K562 (cell line): ENCODE measurements at regions not wholly inside any gene's neighbourhood (a gene's known extent, or its start where the extent isn't known, plus 50 kb on each side); places are given as distances from the start of the nearest gene placed in this dataset.

ENCODE experiments used
- ATAC-seq: fragments of 200-7000 bp; cut with Tn5 transposase; 3 replicates; pipeline ENCODE4 v1.9.1; 2020; ENCODE audit warnings: moderate library complexity
- BruUV-seq: library from RNA; stranded (reverse); fragments of 400-500 nt; replicated peaks from 2 replicates; lab custom pipeline; 2021; lab: Mats Ljungman, UMichigan
- CTCF ChIA-PET: fragments of 300-600 bp; formaldehyde crosslinking; extraction: SDS; loops from one replicate; lab custom pipeline; 2021; ENCODE audit warnings: low intra/inter-chr PET ratio; lab: Yijun Ruan, JAX
- POLR2A ChIA-PET: fragments of 300-600, 350-650 bp; sonication (Branson Sonifier 250); formaldehyde crosslinking; extraction: SDS; loops from one replicate; lab custom pipeline; 2021; ENCODE audit warnings: antibody characterized with exemption, inconsistent platforms; lab: Yijun Ruan, JAX
- DNase-seq, 4 experiments: peaks; one replicate each; pipeline versions ENCODE4 v3.0.0 to v3.0.0-alpha.2; 2011 to 2018; ENCODE audit warnings: low spot score in 3 of 4, mixed read lengths in 3 of 4; ENCODE audit errors: extremely low read depth in 1 of 4
- FAIRE-seq: peaks from 2 replicates; lab custom pipeline; 2011; peaks lifted over from hg19 to GRCh38; lab: Jason Lieb, UNC
- H2AFZ ChIP-seq: 2 replicates; pipeline ENCODE4 v1.6.0; 2011; ENCODE audit warnings: low read depth, low read length, control low read depth, inconsistent platforms
- H3K27ac ChIP-seq: fragments of 200-600 bp; 3 replicates; pipeline ENCODE4 v1.8.0; 2011; ENCODE audit warnings: low read depth, mild to moderate bottlenecking, control low read depth, inconsistent platforms, low read length, moderate library complexity, mixed read lengths; ENCODE audit errors: extremely low read depth
- H3K27me3 ChIP-seq, 2 experiments: fragments of 300-600 bp in 1 of 2; 2 replicates in 1 of 2; 3 replicates in 1 of 2; pipeline versions ENCODE4 v1.6.0 to v1.8.0; 2011; ENCODE audit warnings: inconsistent platforms in 2 of 2, low read length in 2 of 2, mild to moderate bottlenecking in 1 of 2, mixed read lengths in 1 of 2, moderate library complexity in 1 of 2; ENCODE audit not compliant: control insufficient read depth in 2 of 2, insufficient read depth in 2 of 2
- H3K36me3 ChIP-seq: fragments of 300-600 bp; 3 replicates; pipeline ENCODE4 v1.8.0; 2011; ENCODE audit warnings: mild to moderate bottlenecking, low read length, inconsistent platforms; ENCODE audit not compliant: control insufficient read depth, insufficient read depth
- H3K4me1 ChIP-seq, 2 experiments: fragments of 200-600 bp in 1 of 2; replicated peaks in 1 of 2; 2 replicates in 1 of 2; 3 replicates in 1 of 2; pipeline versions ENCODE4 v1.5.1 to v1.8.0; 2011; ENCODE audit warnings: inconsistent platforms in 2 of 2, low read length in 2 of 2, mild to moderate bottlenecking in 1 of 2, mixed read lengths in 1 of 2, moderate library complexity in 1 of 2; ENCODE audit not compliant: control insufficient read depth in 2 of 2, insufficient read depth in 2 of 2
- H3K4me2 ChIP-seq: 2 replicates; pipeline ENCODE4 v1.6.1; 2011; ENCODE audit warnings: low read length, control low read depth, inconsistent platforms, mixed read lengths; ENCODE audit not compliant: insufficient read depth
- H3K4me3 ChIP-seq: fragments of 200-600 bp; sonication (generic), shearing (Covaris generic); 2 replicates; pipeline ENCODE4 v1.5.1; 2016; ENCODE audit warnings: control low read depth, inconsistent platforms
- H3K79me2 ChIP-seq: fragments of 200-600 bp; 3 replicates; pipeline ENCODE4 v1.8.0; 2011; ENCODE audit warnings: low read length, inconsistent platforms; ENCODE audit not compliant: control insufficient read depth, insufficient read depth
- H3K9ac ChIP-seq, 2 experiments: 2 replicates each; pipeline versions ENCODE4 v1.6.0 to v1.6.1; 2011; ENCODE audit warnings: low read depth in 2 of 2, low read length in 2 of 2, control low read depth in 1 of 2, inconsistent platforms in 1 of 2, mild to moderate bottlenecking in 1 of 2, mixed read lengths in 1 of 2; ENCODE audit not compliant: insufficient read depth in 1 of 2
- H3K9me1 ChIP-seq: one replicate; pipeline ENCODE4 v1.6.0; 2011; ENCODE audit warnings: inconsistent platforms, mild to moderate bottlenecking, low read length, moderate library complexity; ENCODE audit not compliant: control insufficient read depth, insufficient read depth
- H3K9me3 ChIP-seq: replicated peaks from 2 replicates; pipeline ENCODE4 v1.5.1; 2011; ENCODE audit warnings: low read depth, low read length, inconsistent platforms; ENCODE audit not compliant: control insufficient read depth, insufficient read depth
- H4K20me1 ChIP-seq: replicated peaks from 2 replicates; pipeline ENCODE4 v1.6.1; 2011; ENCODE audit warnings: low read length, inconsistent platforms, mixed read lengths; ENCODE audit not compliant: control insufficient read depth, insufficient read depth
- ARHGAP35 ChIP-seq: fragments of 450-650 bp; IDR thresholded peaks from 2 replicates; pipeline ENCODE4 v1.6.1; 2018; ENCODE audit not compliant: partially characterized antibody
- ETV5 ChIP-seq: sonication (generic); formaldehyde crosslinking; IDR thresholded peaks from 2 replicates; pipeline ENCODE4 v1.4.0; 2020; ENCODE audit warnings: low read depth, mild to moderate bottlenecking, missing genetic modification reagents
- MCM7 ChIP-seq, 2 experiments: fragments of 450-650 bp; IDR thresholded peaks; 2 replicates each; pipeline ENCODE4 v1.6.1; 2016 to 2018
- POLR3G ChIP-seq: IDR thresholded peaks from 2 replicates; pipeline ENCODE4 v1.6.1; 2011; ENCODE audit not compliant: insufficient read length, insufficient replicate concordance; ENCODE audit errors: extremely low read depth
- RBM14 ChIP-seq: fragments of 200-400 bp; formaldehyde crosslinking; IDR thresholded peaks from 2 replicates; pipeline ENCODE4 v1.6.1; 2018; ENCODE audit warnings: low read depth, mild to moderate bottlenecking, low read length, moderate library complexity, borderline replicate concordance; ENCODE audit not compliant: insufficient read depth
- RBM25 ChIP-seq: fragments of 200-400 bp; formaldehyde crosslinking; IDR thresholded peaks from 2 replicates; pipeline ENCODE4 v1.6.1; 2018; ENCODE audit warnings: low read length, low read depth, moderate library complexity; ENCODE audit not compliant: severe bottlenecking
- ZNF717 ChIP-seq: fragments of 250-450 bp; sonication (Bioruptor Pico); IDR thresholded peaks from 2 replicates; pipeline ENCODE4 v1.5.0; 2021
- WGBS: fragments of 100-300 bp; shearing (Covaris generic); methylation state at CpG from one replicate; pipeline ENCODE4 v1.1.6; 2016; ENCODE audit warnings: low coverage, mixed read lengths; ENCODE audit not compliant: insufficient coverage; ENCODE audit errors: missing lambda C conversion rate; 5-methylcytosine and 5-hydroxymethylcytosine counted together
- in situ Hi-C: fragments of 300-500 bp; cut with MboI; formaldehyde crosslinking; loops from 4 replicates; pipeline ENCODE4 v1.15.0; 2018; ENCODE audit warnings: inconsistent platforms, mixed read lengths
- intact Hi-C: fragments of 100-400 bp; cut with micrococcal nuclease; formaldehyde crosslinking; loops from 2 replicates; pipeline ENCODE4 v1.14.2; 2022
- TF ChIP-seq, protein P1 (sequence below): sonication (generic); formaldehyde crosslinking; IDR thresholded peaks from 2 replicates; pipeline ENCODE4 v1.8.1; 2023; ENCODE audit warnings: mild to moderate bottlenecking, missing genetic modification reagents
- TF ChIP-seq, protein P2 (sequence below): sonication (generic); formaldehyde crosslinking; IDR thresholded peaks from 2 replicates; pipeline ENCODE4 v1.8.1; 2022; ENCODE audit warnings: missing genetic modification reagents

DNA sequence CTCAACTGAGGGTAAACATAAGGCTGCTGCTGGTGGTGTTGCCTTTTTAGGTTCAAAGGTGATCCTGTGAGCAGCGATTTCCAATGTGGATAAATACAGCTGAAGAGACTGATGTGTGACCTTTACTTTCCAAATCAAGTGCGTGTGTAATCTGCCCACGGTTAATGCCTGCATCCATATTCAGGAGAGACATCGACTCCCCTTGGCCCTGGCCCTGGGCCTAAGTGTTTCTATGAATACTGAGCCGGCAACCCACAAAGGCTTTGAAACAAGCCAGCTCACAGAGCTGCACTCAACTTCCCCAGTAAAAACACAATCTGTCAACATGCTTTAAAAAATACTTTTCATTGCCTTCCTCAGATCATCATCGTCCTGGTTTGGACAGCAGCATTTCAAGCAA lies 1026.6 kb downstream of the TMEM182 start:
- in situ Hi-C loops (no loop called here), intact Hi-C loops (no loop called here)
- Histone ChIP-seq H3K36me3 (no peaks in the 10 kb centered on the region), H3K4me1 (no peaks in the 10 kb centered on the region), H3K9ac (no peak overlapping the region), H2AFZ (no peak overlapping the region), H3K79me2 (no peaks in the 10 kb centered on the region), H3K4me3 (no peak overlapping the region), H3K27ac (no peak overlapping the region), H4K20me1 (no peaks in the 10 kb centered on the region), H3K4me2 (no peak overlapping the region), H3K9me3 (no peaks in the 10 kb centered on the region), H3K27me3 (no peaks in the 10 kb centered on the region), H3K9me1 (no peaks in the 10 kb centered on the region)
- TF ChIP-seq ETV5 (CRISPR knock-in tag), result no peak
- WGBS, result 2% methylated on average over 6 of the region's 6 CpGs
- ATAC-seq (no peak), FAIRE-seq (no peak), DNase-seq (no peak)
- ChIA-PET POLR2A (no interaction called here), CTCF (no interaction called here)
- BruUV-seq, result no TSS peak

DNA sequence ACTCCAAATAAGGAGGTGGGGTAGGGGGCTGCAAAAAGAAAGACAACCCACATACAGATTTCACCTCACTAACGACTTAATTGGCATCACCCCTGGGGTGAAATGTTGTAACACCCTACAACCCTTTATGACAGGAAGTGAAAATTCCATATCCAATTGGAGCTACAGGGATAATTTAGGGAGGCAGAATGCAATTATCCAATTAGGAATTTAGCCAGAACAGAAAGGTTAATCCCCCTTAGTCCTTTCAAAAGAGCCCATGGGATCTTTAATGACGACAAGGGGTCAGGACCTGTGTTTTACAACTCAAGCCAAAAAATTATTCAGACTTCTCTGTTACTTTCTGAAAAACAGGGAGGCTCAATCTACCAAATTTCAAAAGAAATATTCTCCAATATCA lies 1027.1 kb downstream of the TMEM182 start:
- CTCF ChIA-PET, result no interaction called here
- no peaks in the 10 kb centered on the region for H3K4me1 ChIP-seq
- H3K36me3 ChIP-seq, result no peaks in the 10 kb centered on the region
- no peaks in the 10 kb centered on the region for H3K9me1 ChIP-seq
- H4K20me1 ChIP-seq, result no peaks in the 10 kb centered on the region
- intact Hi-C loops (no loop called here), in situ Hi-C loops (no loop called here)
- BruUV-seq, result no TSS peak
- H2AFZ ChIP-seq, result no peak overlapping the region
- H3K27me3 ChIP-seq, result no peaks in the 10 kb centered on the region
- no peak overlapping the region for H3K27ac ChIP-seq
- POLR2A ChIA-PET, result no interaction called here
- H3K4me3 ChIP-seq, result no peak overlapping the region
- no peak for FAIRE-seq
- H3K4me2 ChIP-seq, result no peak overlapping the region
- ATAC-seq, result no peak
- H3K9ac ChIP-seq, result no peak overlapping the region
- no peaks in the 10 kb centered on the region for H3K79me2 ChIP-seq
- H3K9me3 ChIP-seq, result no peaks in the 10 kb centered on the region
- no peak for DNase-seq
- 0% methylated on average over 2 of the region's 2 CpGs for WGBS
- TF ChIP-seq, protein P1, sequence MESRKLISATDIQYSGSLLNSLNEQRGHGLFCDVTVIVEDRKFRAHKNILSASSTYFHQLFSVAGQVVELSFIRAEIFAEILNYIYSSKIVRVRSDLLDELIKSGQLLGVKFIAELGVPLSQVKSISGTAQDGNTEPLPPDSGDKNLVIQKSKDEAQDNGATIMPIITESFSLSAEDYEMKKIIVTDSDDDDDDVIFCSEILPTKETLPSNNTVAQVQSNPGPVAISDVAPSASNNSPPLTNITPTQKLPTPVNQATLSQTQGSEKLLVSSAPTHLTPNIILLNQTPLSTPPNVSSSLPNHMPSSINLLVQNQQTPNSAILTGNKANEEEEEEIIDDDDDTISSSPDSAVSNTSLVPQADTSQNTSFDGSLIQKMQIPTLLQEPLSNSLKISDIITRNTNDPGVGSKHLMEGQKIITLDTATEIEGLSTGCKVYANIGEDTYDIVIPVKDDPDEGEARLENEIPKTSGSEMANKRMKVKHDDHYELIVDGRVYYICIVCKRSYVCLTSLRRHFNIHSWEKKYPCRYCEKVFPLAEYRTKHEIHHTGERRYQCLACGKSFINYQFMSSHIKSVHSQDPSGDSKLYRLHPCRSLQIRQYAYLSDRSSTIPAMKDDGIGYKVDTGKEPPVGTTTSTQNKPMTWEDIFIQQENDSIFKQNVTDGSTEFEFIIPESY (CRISPR knock-in tag), result no peak
- TF ChIP-seq ZNF717 (no peak), RBM14 (no peak), ARHGAP35 (no peak), RBM25 (no peak), POLR3G (no peak), MCM7 (IDR thresholded peaks at IDR 0.05) (no peak)
- TF ChIP-seq, protein P2, sequence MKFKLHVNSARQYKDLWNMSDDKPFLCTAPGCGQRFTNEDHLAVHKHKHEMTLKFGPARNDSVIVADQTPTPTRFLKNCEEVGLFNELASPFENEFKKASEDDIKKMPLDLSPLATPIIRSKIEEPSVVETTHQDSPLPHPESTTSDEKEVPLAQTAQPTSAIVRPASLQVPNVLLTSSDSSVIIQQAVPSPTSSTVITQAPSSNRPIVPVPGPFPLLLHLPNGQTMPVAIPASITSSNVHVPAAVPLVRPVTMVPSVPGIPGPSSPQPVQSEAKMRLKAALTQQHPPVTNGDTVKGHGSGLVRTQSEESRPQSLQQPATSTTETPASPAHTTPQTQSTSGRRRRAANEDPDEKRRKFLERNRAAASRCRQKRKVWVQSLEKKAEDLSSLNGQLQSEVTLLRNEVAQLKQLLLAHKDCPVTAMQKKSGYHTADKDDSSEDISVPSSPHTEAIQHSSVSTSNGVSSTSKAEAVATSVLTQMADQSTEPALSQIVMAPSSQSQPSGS (CRISPR knock-in tag), result no peak
